ENCODE measurements at regions not wholly inside any gene's neighbourhood (a gene's known extent, or its start where the extent isn't known, plus 50 kb on each side); places are given as distances from the start of the nearest gene placed in this dataset.
A peak's percentile ranks its signal among the peaks of the same experiment; 100 is the strongest.

- DNase-seq (ENCODE audit: low spot score): no peak
Observed at GRCh38 chr21:43348170-43348766, 78.7 kb downstream of the SIK1 start.

DNA sequence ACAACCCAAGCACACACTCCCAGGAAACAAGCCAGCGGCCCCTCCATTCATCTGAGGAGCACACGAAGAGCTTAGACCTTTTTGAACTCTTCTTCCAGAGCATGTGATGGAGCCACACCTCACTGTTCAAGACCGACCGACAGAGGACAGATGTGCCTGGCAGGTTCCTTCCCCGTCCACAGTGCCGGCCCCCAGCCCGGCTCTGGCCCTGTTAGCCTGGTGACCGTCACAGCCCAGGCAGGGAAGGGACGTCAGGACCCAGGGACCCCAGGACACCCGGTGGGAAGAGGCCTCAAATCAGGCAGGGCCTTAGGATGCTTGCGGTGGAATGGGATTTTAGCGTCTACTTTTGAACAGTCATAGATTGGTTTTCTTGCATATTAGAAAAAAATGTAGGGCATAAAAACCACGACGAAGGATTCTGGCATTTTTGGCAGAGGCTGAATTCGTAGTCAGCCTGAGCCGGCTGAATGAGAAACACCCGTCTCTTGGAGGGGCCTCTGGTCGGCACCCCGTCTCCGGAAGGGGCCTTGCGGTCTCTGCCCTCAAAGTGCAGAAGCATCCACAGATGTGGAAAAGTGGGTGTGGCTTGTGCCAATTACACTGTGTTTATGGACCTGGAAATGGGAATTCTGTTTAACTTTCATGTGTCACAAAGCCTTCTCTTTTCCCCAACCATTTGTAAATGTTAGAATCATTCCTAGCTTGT, 79.3 kb downstream of the SIK1 start:
- no peak for DNase-seq (ENCODE audit: low spot score)

GRCh38 chr21:43346551-43346950, 80.4 kb downstream of the SIK1 start:
- no peak for DNase-seq (ENCODE audit: low spot score)

- no peak for DNase-seq (ENCODE audit: low spot score)
Observed at GRCh38 chr21:43345746-43346409, 81.1 kb downstream of the SIK1 start.

DNA sequence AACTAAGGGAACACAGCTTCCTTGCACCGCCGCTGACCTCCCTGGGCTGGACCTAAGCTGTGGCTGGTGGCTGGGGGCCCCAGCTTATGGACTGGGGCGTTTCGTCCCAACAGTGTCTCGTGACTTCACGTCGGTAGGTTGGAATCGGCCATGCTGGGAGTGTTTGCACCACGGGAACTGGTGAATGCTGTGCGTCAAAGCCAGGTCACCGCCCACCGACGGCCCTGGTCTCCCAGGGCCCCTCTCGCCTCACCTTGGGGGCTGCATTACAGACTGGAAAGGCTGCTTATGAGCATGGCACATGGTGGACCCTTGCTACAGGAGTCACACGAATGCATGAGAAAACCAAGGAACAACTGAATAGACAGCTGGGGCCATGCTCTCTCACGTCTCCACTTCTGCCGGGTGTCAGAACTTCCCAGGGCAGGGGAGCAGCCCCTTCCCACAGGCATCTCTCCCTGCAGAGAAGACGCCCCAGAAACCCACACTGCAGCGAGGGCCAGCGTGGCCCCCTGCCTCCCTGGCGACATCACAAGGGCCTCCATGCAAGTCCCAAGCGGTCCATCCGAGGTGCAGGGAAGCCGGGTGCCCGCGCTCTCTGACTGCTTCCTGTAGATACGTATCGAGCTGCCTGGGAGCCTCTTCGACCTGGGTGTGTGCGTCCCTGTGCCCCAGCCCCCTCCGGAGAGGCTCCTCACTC, 81.7 kb downstream of the SIK1 start:
- DNase-seq (ENCODE audit: low spot score): no peak

DNA sequence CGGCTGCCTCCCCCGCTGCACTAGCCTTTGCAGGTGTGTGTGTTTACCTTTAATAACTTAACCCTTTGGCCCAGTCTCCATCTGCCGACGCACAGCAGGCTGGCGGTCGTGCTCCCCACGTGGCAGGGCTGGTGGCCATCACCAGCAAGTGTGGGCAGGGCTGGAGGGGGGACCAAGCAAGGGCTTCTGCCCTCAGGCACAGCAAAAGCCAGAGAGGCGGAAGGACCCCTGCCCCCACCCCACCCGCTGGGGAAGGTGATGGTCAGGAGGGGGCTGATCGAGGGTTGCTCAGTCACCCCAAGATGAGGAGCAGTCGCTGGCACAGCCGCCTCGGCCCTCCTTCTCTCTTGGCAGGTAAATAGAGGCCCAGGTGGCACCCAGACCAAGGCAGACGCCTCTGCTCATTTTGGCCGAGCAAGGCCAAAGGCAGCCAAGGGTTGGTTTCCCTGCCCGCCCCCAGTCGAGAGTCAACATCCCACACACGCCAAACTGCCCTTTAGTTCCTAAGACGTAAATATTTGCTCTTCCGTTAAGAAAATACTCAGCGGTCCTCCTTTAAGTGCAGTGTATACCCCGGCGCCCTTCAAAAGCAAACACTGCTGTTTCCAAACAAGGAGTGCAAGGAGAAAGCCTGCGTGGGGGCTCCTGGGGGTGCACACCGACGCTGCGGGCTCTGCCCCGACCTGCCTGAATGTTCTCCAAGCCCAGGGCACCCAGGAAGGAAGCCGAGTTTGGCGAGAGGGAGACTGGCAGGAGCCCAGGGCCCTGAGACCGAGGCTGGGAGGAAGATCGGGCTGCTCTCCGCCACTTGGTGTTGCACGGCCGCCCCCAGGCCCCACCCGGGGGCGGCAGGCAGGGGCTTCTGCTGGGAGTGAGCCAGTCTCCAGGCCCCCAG, 82.7 kb downstream of the SIK1 start:
- DNase-seq (ENCODE audit: low spot score): peak; percentile 53

DNA sequence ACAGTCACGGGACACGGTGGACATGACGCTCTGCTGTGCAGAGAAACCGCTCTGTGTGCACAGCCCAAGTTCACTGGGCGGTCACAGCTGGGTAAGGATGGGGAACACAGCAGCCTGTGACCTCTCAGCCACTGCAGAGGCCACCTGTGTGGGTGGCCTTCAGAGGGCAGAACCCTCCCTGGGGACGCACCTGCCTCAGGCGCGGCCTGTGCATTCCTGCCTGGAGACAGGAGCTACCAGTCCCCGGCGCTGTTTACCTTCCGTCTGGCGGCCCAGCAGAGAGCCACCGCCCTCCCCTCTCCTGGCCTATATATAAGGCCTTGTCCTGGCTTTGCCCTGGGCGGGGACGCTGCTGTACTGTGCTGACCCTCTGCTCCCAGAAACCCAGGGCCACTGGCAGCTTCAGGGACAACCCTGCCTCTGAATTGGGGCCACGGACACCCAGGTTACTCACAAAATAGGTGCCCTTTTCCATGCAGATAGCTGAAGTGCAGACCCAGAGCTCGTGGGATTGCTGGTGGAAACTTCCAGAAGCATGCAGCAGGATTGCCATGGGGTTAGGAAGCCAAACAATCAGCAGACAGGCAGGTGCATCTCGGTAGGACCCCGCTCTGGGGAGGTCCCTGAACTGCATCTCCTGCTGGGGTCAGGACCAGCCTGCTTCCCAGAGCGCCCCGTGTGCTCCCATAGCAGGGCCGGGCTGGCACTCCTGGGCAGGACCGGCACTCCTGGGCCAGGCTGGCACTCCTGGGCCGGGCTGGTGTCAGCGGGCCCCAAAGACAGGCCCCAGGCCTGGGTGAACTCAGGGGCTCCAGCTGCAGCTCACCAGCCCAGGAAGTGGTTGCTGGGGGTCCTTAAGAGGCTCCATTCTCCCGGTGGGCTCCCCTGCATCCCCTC, 83.6 kb downstream of the SIK1 start:
- no peak for DNase-seq (ENCODE audit: low spot score)

DNA sequence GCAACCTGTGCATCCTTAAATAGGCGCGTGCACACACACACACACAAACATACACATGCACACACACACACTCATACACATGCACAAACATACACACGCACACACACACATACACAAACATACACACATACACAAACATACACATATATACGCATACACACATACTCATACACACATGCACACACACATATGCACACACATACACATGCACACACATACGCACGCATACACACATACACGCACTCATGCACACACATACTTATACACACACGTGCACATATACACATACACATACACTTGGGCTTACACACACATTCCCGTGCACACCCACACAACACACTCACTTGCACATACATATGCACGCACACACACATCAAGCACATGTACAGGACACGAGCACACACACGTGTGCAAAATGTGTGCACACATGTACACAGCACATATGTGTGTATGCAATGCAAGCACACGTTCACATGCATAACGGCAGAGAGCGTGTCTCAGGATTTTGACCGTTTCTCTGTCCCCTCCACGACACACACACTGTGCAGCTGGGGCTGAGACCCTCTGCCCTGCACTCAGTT, 84.5 kb downstream of the SIK1 start:
- DNase-seq (ENCODE audit: low spot score): no peak

- DNase-seq (ENCODE audit: low spot score): no peak
Observed at GRCh38 chr21:43341378-43342161, 85.4 kb downstream of the SIK1 start.

DNA sequence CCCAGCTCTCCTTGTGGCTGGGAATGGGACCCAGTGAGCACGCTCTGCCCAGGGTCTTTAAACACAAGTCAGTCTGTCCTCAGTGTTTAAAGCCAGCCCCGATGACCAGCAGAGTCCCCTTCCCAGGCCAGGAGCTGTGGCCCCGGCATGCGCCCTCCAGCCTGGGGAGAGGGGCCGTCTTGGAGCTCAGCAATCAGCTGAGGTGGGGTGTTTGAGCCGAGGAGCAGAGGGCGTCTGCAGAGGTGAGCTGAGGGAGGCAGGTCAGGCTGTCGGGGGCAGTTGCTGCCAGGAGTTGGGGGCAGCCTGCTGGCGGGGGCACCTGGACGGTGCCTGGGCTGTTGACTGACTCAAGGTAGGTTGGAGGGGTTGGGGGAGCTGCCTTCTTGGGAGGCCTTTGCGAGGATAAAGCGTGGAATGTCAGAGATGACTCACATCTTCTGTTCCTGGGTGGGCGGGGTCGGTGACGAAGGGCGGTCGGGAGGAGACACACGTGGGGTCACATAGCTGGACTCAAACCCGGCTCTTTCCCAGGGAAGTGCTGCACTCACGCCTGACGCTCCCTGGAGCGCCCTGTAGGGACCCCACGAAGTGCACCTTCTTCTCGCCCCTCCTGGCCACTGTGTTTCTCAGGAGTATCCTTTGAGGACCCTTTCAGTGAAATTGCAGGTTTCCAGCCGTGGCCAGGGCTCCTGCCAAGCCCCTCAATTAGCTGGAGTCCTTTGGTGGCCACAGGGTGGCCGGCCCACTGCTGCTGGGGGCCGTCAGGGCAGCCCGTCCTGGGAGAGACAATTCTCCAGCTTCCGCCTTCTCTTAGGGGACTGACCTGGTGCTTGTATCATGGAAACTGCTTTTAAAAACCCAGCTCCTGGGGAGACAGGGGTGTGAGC, 86.2 kb downstream of the SIK1 start:
- DNase-seq (ENCODE audit: low spot score): no peak

DNA sequence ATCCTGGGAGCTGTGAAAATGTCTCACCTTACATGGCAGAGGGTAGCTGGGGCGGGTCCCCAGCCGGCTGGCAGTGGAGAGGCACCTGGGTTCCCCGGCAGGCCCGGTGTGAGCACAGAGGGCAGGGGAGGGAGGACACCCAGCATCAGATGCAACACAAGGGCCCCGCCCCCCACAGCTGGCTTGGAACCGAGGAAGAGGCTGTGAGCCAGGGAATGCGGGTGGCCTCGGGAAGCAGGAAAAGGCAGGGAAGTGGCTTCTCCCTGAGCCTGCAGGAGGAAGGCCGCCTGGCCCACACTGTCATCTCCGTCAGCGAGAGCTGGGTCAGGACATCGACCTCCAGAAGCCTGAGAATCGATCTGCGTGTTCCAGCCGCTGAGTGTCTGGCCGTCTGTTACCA, 87.3 kb downstream of the SIK1 start:
- no peak for DNase-seq (ENCODE audit: low spot score)

DNA sequence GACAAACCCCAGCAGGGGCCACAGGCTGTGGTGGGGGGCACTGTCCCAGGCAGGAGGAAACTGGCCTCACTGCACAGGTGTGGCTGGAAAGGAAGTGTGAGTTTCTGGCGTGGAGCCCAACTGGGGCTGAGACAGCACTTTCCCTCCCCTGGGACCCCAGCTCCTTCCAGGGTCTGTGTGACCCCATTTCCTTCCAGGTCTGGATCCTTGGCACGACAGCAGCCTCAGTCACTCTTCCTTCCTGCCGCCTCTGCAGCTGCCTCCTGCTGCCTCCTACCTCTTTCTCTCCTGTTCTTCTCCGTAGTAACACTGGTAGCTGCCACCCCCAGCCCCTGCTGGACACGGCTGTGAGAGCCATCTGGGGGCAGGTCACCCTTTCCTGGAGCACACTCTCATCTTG, 88.0 kb downstream of the SIK1 start:
- no peak for DNase-seq (ENCODE audit: low spot score)

DNA sequence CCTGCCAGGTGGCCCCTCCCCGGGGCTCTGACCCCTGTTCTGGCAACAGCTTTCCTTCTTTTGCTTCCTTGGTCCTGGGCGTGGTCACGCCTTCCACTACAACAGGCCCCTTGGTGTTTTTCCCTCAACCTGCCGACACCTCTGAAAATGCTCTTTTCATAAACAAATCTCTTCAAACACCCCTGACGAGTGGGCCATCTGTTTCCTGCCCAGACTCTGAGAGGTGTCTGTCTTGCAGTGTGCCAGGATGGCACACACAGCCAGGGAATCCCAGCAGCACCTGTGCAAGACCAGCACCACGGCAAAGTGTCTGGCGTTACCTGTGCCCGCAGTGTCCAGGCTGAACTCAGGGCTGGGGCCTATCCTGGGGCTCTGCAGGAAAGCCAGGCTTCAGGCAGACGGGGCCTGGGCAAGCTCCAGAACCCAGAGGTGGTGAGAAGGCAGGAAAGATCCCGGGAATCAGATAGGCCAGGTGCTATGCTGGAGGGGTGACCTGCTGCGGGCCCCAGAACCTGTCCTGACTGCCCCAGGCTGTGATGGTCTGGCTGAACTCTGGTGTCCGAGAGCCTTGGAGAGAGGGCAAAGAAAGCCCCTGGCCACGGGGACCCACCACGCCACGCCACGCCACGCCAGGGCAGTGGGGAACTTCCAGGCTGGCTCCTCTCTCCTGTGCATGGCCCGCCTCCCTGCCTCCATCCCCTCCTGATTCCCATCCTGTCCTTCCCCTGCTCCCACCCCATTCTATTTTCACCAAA, 88.9 kb downstream of the SIK1 start:
- peak; percentile 83 for DNase-seq (ENCODE audit: low spot score)

DNA sequence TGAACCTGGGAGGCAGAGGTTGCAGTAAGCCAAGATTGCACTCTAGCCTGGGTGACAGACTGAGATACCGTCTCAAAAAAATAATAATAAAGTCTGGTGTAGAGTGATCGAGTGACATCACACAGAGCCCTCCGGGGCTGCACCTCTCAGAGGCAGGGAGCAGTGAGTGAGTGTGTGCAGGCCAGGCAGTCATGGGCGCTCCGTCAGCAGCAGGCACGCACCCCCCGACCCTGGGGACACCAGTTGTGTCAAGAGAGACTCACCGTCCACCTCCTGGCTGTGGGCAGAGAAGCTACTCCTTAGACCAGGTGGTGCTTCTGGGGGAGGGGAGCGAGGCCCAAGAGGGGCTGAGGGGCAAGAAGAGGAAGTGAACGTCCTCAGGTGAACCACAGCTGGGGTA, 91.8 kb downstream of the SIK1 start:
- no peak for DNase-seq (ENCODE audit: low spot score)

DNA sequence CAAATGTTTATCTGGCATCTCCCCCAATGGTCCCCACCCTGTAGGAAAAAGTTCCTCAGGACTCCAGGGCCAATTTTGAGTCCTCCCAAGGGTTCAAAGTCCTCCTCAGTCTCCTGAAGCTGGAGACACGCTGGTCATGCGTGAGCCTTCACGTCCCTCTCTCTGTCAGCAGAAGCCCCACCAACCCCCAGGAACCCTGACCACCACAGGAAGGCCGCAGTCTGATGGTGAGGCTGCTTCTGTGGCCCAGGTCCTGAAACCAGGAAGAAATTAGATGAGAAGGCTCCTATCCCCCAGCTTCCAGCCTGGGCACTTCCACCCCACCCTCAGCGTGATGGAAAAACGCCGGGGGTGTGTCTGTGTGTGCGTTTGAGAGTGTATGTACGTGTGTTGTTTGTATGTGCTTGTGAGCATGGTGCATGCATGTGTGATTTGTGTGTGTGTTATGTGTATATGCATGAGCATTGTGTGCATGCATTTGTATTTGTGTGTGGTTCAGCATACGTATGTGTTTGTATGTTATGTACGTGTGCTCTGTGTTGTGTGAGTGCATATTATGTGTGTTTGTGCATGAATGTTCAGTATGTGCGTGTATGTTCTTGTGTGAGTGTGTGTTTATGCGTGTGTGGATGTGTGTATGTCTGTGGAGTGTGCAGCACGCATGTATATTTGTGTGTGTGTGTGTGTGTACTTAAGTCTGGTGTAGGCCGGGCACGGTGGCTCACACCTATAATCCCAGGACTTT, 92.5 kb downstream of the SIK1 start:
- DNase-seq (ENCODE audit: low spot score): no peak

DNA sequence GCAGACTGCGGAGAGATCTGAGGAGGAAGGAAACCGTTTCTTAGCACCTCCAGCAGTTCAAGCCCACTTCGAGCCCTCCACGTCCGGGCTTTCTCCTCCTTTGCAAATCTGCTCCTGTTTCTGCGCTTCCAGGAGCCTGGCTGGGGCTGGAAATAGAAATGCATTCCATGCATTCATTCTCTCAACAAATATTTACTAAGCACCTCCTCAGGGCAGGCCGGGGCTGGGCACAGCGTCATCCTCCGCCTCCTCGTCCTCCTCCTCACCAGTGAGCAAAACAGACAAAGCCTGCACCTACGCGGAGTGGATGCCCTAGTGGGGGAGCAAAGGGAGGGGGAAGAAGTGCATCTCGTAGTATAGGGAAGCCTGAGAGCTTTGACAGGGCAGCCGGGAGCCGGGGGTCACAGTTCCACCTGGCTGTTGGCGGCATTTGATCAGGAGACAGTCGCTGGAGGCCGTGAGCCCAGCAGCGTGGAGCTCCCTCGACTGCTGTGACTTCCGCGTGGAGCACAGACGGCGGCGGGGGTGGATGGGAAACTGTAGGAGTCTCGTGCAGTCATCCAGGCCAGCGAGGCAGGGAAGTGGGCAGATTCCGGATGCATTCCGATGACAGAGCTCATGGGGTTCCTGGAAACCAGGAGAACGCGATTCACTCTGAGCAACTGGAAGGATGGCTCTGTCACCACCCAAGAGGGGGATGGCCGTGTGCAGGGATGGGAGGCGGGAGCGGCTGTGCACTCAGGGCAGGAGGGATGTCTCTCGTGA, 93.5 kb downstream of the SIK1 start:
- peak; percentile 44 for DNase-seq (ENCODE audit: low spot score)

All from cerebellar cortex (tissue), 1 donor.